ENCODE measurements at regions not wholly inside any gene's neighbourhood (a gene's known extent, or its start where the extent isn't known, plus 50 kb on each side); places are given as distances from the start of the nearest gene placed in this dataset.
"Not testable (repeated sequence)": the region's sequence is repeated elsewhere in the genome, so short reads cannot be mapped to it uniquely, and the experiment has no call there.

GRCh38 chr6:169858935-169859351 is 107.5 kb downstream of the ERMARD start:
- H3K9me3 Mint-ChIP-seq: peaks cover 0 to 14% (median 4%) of the 10 kb centered on the region in 9 donors
- peaks cover 7 to 33% (median 14%) of the 10 kb centered on the region in 4 donors for H3K4me1 Mint-ChIP-seq
- H3K27me3 Mint-ChIP-seq: peaks cover 0 to 4% (median 1%) of the 10 kb centered on the region in 5 donors
- H3K27ac Mint-ChIP-seq: peak overlapping the region in 1 of 10 donors; percentile 12
- DNase-seq (no peak), ATAC-seq (no peak)
- POLR2A ChIA-PET: no interaction called here
- peaks cover 0 to 7% (median 0%) of the 10 kb centered on the region in 3 donors for H3K36me3 Mint-ChIP-seq
- H3K4me3 Mint-ChIP-seq: no peak overlapping the region

- POLR2A ChIA-PET: no interaction called here
- H3K4me1 Mint-ChIP-seq: peaks cover 7 to 28% (median 12%) of the 10 kb centered on the region in 4 donors
- peaks cover 0 to 14% (median 4%) of the 10 kb centered on the region in 9 donors for H3K9me3 Mint-ChIP-seq
- ATAC-seq (no peak), DNase-seq (no peak)
- H3K36me3 Mint-ChIP-seq: peaks cover 0 to 7% (median 0%) of the 10 kb centered on the region in 3 donors
- no peak overlapping the region for H3K4me3 Mint-ChIP-seq
- no peak overlapping the region for H3K27ac Mint-ChIP-seq
- peaks cover 0 to under 1% (median under 1%) of the 10 kb centered on the region in 5 donors for H3K27me3 Mint-ChIP-seq
Measured at GRCh38 chr6:169858293-169858934, 107.0 kb downstream of the ERMARD start.

GRCh38 chr6:169857343-169858292 is 106.2 kb downstream of the ERMARD start:
- Mint-ChIP-seq H3K9me3 (peaks cover 0 to 14% (median 4%) of the 10 kb centered on the region in 9 donors), H3K36me3 (peaks cover 0 to 7% (median 0%) of the 10 kb centered on the region in 3 donors), H3K27ac (no peak overlapping the region), H3K4me1 (peaks cover 7 to 24% (median 13%) of the 10 kb centered on the region in 4 donors), H3K27me3 (no peaks in the 10 kb centered on the region), H3K4me3 (no peak overlapping the region)
- POLR2A ChIA-PET: no interaction called here
- no peak for ATAC-seq
- DNase-seq: no peak

GRCh38 chr6:169856442-169857342 is 105.3 kb downstream of the ERMARD start:
- ATAC-seq, H3K27me3 Mint-ChIP-seq, POLR2A ChIA-PET, H3K27ac Mint-ChIP-seq, H3K4me3 Mint-ChIP-seq, H3K36me3 Mint-ChIP-seq, DNase-seq: not testable (repeated sequence)
- Mint-ChIP-seq H3K4me1 (peaks cover 7 to 16% (median 10%) of the 10 kb centered on the region in 4 donors), H3K9me3 (peaks cover 0 to 14% (median 4%) of the 10 kb centered on the region in 9 donors)

GRCh38 chr6:169854813-169855212 is 103.4 kb downstream of the ERMARD start:
- Mint-ChIP-seq H3K27me3 (peaks cover 0 to 6% (median 0%) of the 10 kb centered on the region in 5 donors), H3K4me1 (peaks cover 0 to 4% (median 0%) of the 10 kb centered on the region in 4 donors), H3K27ac (no peak overlapping the region), H3K9me3 (peaks cover 0 to 14% (median 4%) of the 10 kb centered on the region in 9 donors), H3K4me3 (no peak overlapping the region), H3K36me3 (peaks cover 0 to 7% (median 0%) of the 10 kb centered on the region in 3 donors)
- POLR2A ChIA-PET: no interaction called here
- ATAC-seq: no peak
- no peak for DNase-seq

- Mint-ChIP-seq H3K9me3 (peaks cover 0 to 14% (median 4%) of the 10 kb centered on the region in 9 donors), H3K4me3 (no peak overlapping the region), H3K4me1 (peaks cover 0 to 4% (median 0%) of the 10 kb centered on the region in 4 donors), H3K36me3 (peaks cover 0 to 7% (median 0%) of the 10 kb centered on the region in 3 donors), H3K27me3 (peaks cover 0 to 6% (median 0%) of the 10 kb centered on the region in 5 donors), H3K27ac (peak overlapping the region in 1 of 10 donors; percentile 19)
- no peak for ATAC-seq
- no peak for DNase-seq
- POLR2A ChIA-PET: no interaction called here
Measured at GRCh38 chr6:169854083-169854725, 102.8 kb downstream of the ERMARD start.

- peaks cover 0 to 7% (median 0%) of the 10 kb centered on the region in 3 donors for H3K36me3 Mint-ChIP-seq
- DNase-seq (no peak), ATAC-seq (no peak)
- peaks cover 0 to 14% (median 4%) of the 10 kb centered on the region in 9 donors for H3K9me3 Mint-ChIP-seq
- peaks cover 0 to 6% (median 0%) of the 10 kb centered on the region in 5 donors for H3K27me3 Mint-ChIP-seq
- H3K4me1 Mint-ChIP-seq: peaks cover 0 to 4% (median 0%) of the 10 kb centered on the region in 4 donors
- POLR2A ChIA-PET: no interaction called here
- H3K4me3 Mint-ChIP-seq: no peak overlapping the region
- H3K27ac Mint-ChIP-seq: no peak overlapping the region
Measured at GRCh38 chr6:169853196-169854082, 102.0 kb downstream of the ERMARD start.

GRCh38 chr6:169852504-169853195 is 101.2 kb downstream of the ERMARD start:
- Mint-ChIP-seq H3K27me3 (peaks cover 0 to 6% (median 0%) of the 10 kb centered on the region in 5 donors), H3K9me3 (peaks cover 0 to 10% (median 2%) of the 10 kb centered on the region in 9 donors), H3K4me1 (peaks cover 0 to 4% (median 0%) of the 10 kb centered on the region in 4 donors), H3K36me3 (peaks cover 0 to 5% (median 0%) of the 10 kb centered on the region in 3 donors), H3K4me3 (no peak overlapping the region), H3K27ac (peak overlapping the region in 1 of 10 donors; percentile 71)
- POLR2A ChIA-PET: no interaction called here
- ATAC-seq: no peak
- DNase-seq: no peak

- Mint-ChIP-seq H3K4me3 (no peak overlapping the region), H3K9me3 (peaks cover 0 to 6% (median 0%) of the 10 kb centered on the region in 9 donors), H3K36me3 (no peaks in the 10 kb centered on the region), H3K27ac (peak overlapping the region in 1 of 10 donors; percentile 71), H3K27me3 (peaks cover 0 to 6% (median 2%) of the 10 kb centered on the region in 5 donors), H3K4me1 (peaks cover 0 to 4% (median 0%) of the 10 kb centered on the region in 4 donors)
- no peak for DNase-seq
- ATAC-seq: no peak
- POLR2A ChIA-PET: no interaction called here
Measured at GRCh38 chr6:169851641-169852503, 100.5 kb downstream of the ERMARD start.

- ATAC-seq: no peak
- peaks cover 0 to 6% (median 2%) of the 10 kb centered on the region in 5 donors for H3K27me3 Mint-ChIP-seq
- H3K4me3 Mint-ChIP-seq: no peak overlapping the region
- no peaks in the 10 kb centered on the region for H3K36me3 Mint-ChIP-seq
- H3K9me3 Mint-ChIP-seq: peaks cover 0 to 1% (median 0%) of the 10 kb centered on the region in 9 donors
- DNase-seq: no peak
- H3K4me1 Mint-ChIP-seq: peaks cover 0 to 4% (median 0%) of the 10 kb centered on the region in 4 donors
- H3K27ac Mint-ChIP-seq: no peak overlapping the region
- POLR2A ChIA-PET: no interaction called here
Measured at GRCh38 chr6:169850746-169851145, 99.3 kb downstream of the ERMARD start.

Data from naive thymus-derived CD8-positive, alpha-beta T cell (primary cell).